HG03469 (cell line): ENCODE measurements at regions not wholly inside any gene's neighbourhood (a gene's known extent, or its start where the extent isn't known, plus 50 kb on each side); places are given as distances from the start of the nearest gene placed in this dataset.
"Not testable (repeated sequence)": the region's sequence is repeated elsewhere in the genome, so short reads cannot be mapped to it uniquely, and the experiment has no call there.

Experiments used
- ATAC-seq: cut with Tn5 transposase; IDR thresholded peaks from one replicate; pipeline ENCODE4 v1.9.1; 2021; ENCODE audit warnings: mild to moderate bottlenecking, moderate library complexity, moderate number of reproducible peaks; ENCODE audit not compliant: unreplicated experiment

DNA sequence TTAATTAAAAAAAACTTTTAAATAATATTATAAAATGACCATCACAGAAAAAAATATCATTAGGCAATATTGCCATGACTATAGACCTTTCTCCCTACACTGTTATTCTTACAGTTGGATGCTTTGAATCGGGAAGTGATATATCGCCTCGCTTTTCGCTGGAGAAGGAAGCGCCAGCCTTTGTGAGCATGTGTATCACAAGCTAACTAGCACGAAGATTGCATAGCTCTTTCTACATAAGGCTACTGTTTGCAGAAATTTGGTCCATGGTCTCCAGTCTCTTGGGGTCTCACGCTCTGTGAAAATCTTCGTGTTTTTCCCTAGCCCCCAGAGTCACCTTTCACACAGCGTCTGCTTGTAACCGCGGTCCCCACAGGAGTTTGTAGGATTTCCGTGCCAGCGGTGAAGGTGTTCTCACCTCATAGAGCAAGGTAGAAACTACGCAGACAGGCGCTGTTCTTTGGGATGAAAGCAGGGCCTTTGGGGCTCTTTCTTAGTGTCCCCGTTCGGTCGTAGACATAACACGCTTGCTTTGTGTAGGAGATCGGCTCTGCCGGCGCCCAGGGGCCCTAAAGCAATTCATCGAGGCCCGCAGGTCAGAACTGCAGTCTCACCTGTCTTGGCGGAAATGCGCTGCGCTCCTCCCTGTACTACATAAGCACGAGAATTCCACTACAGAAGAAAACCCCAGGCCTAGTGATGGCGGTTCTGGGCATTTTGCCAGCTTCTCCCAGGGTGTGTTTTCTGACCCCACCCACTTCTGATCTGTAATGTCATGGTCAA lies 214.5 kb upstream of the NOTCH2NLA start:
- ATAC-seq: not testable (repeated sequence)

DNA sequence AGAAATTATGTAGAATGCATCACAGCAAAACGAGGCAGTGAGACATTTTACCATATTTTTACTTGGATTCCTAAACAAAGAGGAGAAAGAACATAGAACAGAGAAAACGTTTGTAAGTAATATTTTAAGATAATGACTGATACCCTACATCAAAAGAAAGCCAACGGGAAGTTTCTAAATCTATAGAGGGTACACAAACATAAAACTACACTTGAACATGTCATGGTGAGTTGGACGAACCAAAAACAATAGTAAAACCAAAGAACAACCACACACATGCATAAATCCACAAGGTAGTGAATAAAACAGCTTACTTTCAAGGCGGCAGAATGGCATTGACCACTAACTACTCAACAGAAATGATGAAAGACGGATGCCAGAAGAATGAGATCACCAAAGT lies 209.7 kb upstream of the NOTCH2NLA start:
- ATAC-seq: not testable (repeated sequence)

DNA sequence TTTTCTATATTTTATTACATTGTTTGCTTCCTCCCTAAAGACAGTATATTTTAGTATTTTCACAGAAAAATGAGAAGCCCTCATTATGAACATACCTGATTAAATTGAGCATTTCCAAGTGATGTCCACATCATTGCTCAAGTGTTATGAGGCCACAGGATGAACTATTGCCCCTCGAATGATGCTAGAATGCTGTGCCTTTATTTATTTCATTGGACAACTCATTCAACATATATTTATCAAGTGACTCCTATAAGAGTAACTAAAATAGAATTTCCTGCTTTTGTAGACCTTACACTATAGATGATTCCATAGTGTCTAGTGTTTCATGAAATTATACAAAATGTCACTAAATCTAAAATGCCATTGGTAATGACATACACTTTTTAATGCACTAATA lies 187.8 kb upstream of the NOTCH2NLA start:
- not testable (repeated sequence) for ATAC-seq

DNA sequence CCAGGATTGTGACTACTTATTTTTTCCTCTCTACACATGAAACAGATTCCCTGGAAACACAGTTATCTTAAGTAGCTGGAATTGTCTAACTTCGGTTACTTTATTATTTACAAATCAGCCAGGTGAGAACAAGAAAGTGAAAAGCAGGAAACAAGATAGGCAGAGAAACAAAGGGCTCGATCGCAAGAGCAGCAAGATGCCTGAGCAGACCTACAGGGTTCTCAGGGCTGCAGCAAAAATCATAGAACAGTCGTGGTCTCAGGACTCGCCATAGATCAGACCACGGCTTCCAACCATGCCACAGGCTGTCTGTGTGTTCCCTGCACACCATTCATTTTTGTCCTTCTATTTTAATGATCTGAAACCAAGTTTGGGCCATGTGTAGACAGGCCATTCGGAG lies 186.2 kb upstream of the NOTCH2NLA start:
- ATAC-seq: not testable (repeated sequence)

DNA sequence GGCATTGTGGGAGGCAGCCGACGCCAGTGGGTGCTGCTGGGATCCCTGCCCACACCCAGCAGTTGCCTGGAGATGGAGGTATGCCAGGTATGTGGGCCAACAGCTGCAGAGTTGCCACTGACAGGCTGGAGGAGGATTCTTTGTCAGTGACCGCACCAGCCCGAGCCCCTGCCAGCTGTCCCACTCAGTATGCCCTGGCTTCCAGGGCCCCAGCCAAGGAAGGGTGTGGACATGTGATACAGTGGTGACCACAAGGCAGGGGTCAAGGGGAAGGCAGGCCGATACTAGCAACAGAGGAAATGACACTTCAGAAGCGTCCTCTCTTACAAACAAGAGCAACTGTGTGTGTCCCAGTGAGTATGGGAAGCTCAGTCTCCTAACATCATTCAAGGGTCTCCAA lies 185.1 kb upstream of the NOTCH2NLA start:
- not testable (repeated sequence) for ATAC-seq

DNA sequence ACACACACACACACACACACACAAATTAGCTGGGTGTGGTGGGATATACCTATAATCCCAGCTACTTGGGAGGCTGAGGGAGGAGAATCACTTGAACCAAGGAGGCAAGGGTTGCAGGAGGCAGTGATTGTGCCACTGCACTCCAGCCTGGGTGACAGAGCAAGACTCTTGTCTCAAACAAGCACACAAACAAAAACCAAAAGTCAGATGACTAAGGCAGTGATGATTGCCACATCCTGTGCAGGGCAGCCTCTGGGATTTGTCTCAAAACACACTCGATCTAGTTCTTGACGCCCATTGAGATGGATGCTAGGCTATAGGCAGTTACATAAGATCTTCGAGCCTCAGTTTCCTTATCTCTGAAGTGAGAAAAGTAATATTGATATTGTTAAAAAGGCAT lies 183.1 kb upstream of the NOTCH2NLA start:
- not testable (repeated sequence) for ATAC-seq

DNA sequence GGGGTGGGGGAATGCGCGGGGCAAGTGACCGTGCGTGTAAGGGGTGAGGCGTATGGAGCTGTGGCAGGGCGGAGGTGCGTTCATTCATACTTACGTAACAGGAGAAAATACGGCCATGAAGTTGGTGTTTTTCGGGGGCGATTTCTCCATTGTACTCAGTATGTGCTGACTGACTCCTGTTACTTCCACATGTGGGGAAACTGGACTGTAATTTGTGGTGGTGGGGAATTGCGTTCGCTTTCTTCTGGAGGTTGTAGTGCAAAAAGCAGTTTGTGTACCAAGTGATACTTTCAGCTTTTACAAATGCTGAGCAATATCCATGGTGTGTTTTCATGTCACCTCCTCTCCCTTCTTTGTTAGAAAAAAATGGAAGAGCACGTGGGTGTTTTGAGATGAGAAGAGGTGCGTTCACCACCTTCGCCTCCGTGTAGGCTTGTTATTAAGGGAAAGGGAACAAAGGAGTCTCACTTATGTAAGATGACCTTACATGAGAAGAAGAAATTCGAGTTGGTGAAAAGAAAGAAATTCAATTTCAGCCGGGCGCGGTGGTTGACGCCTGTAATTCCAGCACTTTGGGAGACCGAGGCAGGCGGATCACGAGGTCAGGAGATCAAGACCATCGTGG lies 181.1 kb upstream of the NOTCH2NLA start:
- not testable (repeated sequence) for ATAC-seq

DNA sequence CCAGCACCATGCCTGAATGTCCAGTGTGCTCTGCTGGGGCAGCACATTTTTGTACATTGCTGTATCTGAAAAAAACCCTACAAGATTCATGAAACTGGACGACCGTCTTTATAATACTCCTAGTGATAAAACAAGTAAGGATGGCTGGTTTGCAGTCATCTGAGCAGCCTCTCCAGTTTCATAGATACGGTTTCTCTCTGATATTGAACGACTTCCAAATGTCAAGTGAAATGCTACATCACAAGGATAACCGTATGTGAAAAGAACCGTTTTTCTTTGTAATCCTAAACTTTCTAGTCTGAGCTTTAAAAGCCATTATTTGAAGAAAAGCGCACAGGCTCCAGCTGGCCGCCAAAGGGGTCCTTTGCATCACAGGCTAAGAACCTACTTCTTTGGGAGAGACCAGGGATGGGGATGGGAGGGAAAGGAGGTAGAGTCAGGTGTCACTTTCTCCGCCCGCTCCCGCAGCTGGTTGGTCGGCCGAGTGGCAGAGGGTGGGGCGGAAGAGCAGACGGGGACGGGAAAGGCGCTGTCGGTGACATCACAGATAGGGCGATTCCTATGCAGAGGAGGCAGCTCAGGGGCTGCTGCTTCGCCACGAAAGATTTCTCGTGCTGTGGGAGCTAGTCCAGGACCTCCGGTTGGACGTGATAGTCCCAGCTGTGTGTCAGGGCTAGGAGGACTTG lies 180.4 kb upstream of the NOTCH2NLA start:
- ATAC-seq: not testable (repeated sequence)

DNA sequence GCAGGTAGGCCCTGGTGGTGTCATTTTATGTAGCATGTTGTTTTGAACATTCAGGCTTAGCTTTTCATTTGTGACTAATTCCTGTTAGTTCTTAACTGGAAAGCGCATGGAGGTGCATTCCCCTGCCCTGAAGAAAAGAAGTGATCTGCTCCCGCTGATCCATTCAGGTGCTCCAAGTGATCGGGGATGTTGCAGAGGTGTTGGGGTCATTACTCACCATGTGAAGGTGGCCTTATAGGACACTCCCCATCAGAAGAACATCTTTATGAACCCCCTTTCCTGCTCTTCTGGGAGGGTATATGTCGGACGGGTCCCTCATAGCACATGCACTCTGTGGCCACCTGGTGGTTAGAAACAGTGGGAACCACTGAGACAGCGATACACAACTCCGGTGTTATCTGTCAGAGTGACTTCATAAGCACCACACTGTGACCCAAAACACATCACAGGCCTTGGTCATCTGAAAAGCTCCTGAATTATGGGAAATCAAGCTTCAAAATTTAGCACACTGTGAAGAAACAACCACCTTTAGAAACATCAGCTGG lies 172.5 kb upstream of the NOTCH2NLA start:
- ATAC-seq: not testable (repeated sequence)

DNA sequence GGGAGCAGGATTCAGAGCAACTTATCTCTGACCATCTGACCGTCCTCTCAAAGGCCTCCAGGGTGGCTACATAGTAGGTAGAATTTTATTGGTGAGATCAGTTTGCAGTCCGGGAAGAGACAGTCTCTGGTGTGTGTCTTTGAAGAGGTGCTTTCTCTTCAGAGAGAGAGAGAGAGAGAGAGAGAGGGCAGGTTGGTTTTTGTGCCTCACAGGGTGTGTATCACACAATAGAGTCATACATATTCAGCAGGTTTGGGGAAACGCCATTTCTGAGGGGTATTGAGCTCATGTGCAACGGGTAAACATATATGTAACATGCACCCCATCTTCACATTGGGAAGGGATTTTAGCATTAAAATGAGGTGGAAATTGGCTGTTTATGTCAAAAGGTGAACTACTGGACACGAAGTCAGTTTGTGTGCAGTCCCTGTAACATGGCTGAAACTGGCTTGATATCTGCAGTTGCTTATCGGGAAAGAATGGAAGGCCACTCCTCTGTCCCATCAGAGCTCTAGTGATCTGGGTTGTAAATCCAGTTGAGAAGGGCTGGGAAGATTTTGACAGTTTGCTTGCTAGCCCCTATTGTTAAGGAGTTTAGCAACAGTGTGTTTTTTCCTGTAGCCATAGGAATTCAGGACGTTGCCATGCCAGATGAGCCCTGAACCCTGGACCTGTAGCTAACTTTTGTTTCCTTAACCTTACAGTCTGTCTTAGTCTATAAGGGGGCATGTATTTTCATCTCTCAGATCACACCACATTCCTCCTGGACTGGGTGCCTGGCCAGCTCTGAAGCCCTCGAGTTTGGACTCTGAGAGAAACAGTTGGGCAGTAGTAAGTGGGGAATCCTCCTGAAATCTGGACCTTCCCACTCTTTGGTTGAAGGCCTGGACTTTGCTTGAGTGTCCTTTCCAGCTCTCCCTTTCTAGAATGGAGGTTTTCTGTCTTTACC lies 171.6 kb upstream of the NOTCH2NLA start:
- not testable (repeated sequence) for ATAC-seq

DNA sequence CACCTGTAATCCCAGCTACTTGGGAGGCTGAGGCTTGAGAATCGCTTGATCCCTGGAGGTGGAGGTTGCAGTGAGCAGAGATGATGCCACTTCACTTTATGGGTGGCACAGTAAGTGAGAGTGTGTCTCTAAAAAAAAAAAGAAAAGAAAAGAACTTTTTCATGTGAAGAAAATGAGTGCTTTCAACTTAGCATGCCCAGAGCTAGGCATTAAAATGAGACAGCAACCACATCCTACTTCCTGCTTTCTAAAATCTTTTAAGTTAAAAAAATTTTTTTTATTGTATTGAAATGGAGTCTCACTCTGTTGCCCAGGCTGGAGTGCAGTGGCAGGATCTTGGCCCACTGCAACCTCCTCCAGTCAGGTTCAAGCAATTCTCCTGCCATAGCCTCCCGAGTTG lies 170.4 kb upstream of the NOTCH2NLA start:
- ATAC-seq: not testable (repeated sequence)

DNA sequence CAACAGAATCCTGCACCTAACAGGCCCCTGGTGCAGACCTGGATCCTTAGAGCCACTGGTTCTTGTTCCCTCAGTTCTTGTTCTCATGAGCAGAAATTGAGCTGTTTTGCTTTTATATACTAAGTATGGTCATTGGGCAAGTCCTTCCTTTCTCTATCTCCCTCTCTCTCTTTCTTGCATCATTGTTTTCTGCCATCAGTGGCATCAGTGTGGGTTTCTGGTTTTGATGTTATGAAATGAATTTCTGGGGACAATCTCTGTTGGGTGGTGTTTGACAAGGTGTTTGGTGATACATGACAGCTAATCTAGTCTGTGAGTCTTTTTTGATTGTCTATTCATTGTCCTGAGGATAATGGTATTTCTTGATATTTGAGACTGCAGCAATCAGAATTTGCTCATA lies 168.0 kb upstream of the NOTCH2NLA start:
- not testable (repeated sequence) for ATAC-seq

DNA sequence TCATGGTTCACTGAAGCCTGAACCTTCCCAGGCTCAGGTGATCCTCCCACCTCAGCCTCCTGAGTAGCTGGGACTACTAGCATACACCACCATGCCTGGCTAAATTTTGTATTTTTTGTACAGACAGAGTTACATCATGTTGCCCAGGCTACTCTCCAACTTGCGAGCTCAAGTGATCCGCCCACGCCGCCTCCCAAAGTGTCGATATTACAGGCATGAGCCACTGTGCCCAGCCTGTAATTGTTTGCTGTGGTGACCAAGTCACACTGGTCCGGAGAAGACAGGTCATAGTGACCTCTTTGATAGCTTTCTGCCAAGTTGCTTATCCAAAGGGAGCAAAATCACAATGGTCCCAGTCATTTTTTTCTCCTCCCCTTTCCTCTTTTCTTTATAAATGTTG lies 167.4 kb upstream of the NOTCH2NLA start:
- ATAC-seq: not testable (repeated sequence)

DNA sequence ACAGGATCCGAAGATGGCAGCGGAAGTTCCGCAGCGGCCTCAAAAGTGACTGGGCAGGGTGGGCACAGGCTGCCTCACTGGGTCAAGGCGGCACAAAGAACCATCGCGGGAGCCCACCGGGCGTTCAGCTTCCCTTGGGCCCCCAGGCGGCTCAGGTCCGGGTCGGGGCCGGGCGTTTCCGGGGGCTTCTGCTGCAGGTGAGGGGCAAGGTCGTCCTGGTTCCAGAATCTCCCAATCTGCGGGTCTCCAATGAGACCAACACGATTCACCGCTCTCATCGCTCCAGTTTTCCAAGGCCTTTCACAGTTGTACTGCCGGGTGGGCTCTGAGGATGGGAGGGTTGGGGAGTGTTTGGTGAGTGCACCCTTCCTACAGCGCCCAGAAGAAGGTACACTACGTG lies 165.0 kb upstream of the NOTCH2NLA start:
- not testable (repeated sequence) for ATAC-seq

DNA sequence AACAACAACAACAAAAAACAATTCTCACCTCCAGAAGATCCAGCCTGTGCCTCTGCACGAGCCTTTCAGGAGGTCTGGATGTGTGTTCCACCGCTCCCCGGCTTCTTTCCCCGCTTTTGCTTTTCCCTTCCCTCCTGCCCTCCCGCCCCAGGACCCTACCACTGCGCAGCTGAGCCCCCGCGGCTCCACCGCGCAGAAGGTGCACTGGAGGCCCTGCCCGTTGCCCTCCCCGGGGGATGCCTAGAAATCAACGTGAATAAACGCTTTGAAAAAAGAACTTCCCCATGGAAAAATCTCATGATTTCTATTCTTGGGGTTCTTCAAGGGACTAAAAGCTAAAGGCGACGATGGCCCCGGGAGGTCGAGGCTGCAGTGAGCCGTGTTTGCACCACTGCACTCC lies 164.3 kb upstream of the NOTCH2NLA start:
- ATAC-seq: not testable (repeated sequence)

DNA sequence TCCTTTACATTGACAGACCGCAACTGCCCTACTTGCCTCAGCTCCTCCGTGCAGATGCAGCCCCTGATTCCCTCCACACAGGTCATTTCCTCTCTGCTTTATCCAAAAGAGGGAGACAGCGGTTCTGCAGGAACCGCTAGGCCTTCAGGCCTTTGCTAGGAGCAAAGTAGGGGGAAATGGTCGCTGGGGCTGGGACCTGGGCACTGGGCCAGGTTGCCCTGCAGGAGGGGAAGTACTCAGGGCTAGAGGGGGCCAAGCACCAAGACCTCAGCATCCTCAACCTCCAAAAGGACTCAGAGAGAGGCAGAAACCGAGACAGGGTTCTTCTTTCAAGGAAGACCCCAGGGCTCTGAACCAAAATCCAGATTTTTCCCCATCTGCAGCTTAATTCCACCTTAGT lies 160.4 kb upstream of the NOTCH2NLA start:
- not testable (repeated sequence) for ATAC-seq

DNA sequence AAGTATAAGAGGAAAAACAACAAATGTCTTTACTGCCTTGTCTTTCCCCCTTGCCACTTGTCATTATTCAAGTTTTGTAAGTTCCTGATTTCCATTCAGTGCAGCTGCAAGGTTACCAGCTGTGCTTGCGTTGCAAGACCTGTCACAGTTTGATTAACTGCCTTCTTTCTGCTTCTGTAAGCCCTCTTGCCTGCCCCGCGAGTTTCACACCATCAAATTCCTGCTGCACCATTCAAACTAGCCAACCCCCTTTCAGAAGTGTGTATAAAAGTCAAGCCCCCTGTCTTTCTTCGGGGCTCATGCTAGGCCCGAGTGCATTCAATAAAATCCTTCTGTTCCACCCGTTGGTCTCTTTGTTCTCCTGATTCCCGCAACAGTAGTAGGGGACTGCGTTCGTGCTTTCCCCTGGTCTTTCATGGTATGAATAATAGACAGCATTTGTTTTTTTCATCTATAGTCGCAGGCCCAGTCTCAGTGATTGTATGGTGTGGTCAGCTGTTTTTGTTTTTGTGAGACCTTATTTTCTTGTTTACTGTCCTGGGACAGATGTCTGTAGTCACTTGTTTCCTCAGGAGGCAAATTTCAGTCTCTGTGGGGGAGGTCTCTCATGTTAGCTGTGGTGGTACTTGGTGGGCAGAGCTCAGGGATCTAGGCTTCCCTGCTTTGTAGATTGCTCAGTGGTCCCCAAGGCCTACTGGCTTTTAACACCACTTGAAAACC lies 159.1 kb upstream of the NOTCH2NLA start:
- ATAC-seq: peak; percentile 31

DNA sequence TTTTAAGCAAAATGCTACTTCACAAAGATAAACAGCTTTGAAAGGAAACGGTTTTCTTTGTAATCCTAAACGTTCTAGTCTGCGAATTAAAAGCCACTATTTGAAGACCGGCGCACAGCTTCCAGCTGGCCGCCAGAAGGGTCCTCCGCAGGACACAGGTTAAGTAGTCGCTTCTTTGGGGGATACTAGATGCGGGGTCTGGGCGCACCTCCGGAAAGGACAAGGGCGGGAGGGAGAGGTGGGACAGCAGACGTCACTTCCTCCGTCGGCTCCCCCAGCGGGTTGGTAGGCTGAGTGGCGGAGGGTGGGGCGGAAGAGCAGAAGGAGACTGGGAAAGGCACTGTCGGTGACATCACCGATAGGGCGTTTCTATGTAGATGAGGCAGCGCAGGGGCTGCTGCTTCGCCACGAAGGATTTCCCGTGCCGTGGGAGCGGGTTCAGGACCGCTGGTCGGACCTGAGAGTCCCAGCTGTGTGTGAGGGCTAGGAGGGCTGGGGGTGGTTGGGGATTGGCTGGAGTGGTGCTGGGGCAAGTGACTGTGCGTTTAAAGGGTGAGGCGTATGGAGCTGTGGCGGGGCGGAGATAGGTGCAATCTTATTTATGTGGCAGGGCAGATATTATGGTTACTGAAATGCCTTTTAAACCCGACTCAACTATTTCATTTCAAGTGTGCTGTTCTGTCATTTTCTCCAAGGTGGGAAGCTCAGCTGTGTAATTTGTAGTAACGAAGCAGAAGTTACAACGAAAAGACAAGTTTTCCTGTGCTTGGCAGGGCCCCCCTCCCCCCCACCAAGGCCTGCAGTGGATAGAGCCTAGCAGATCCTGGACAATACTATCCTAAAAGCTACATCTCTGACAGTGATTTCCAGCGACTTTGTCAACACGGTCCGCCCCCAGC lies 158.3 kb upstream of the NOTCH2NLA start:
- peak; percentile 74 for ATAC-seq

DNA sequence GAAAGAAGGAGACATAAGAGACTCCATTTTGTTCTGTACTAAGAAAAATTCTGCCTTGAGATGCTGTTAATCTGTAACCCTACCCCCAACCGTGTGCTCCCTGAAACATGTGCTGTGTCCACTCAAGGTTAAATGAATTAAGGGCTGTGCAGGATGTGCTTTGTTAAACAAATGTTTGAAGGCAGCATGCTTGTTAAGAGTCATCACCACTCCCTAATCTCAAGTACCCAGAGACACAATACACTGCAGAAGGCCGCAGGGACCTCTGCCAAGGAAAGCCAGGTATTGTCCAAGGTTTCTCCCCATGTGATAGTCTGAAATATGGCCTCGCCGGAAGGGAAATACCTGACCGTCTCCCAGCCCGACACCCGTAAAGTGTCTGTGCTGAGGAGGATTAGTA lies 152.4 kb upstream of the NOTCH2NLA start:
- not testable (repeated sequence) for ATAC-seq
